ENCODE measurements at regions not wholly inside any gene's neighbourhood (a gene's known extent, or its start where the extent isn't known, plus 50 kb on each side); places are given as distances from the start of the nearest gene placed in this dataset.

- Histone ChIP-seq H2BK12ac (ENCODE audit: low read length) (no peak overlapping the region), H4K8ac (ENCODE audit: low read depth, low read length) (no peak overlapping the region), H3K4me1 (ENCODE audit: control insufficient read depth in 2 of 2, insufficient read depth in 1 of 2, low read depth in 1 of 2, low read length in 2 of 2) (no peaks in the 10 kb centered on the region), H3K9me3 (replicated peaks in 1 of 2; ENCODE audit: control insufficient read depth in 2 of 2, insufficient read depth in 1 of 2, low read depth in 1 of 2, low read length in 2 of 2) (no peaks in the 10 kb centered on the region), H2AK5ac (ENCODE audit: low read depth, low read length) (no peak overlapping the region), H3K27me3 (ENCODE audit: control insufficient read depth in 3 of 3, insufficient read depth in 3 of 3, low read depth in 1 of 3, low read length in 3 of 3) (no peaks in the 10 kb centered on the region), H2BK5ac (ENCODE audit: low read length) (no peak overlapping the region), H3K36me3 (replicated peaks in 1 of 2; ENCODE audit: control insufficient read depth in 2 of 2, insufficient read depth in 2 of 2, low read length in 2 of 2) (no peaks in the 10 kb centered on the region), H4K91ac (ENCODE audit: low read depth, low read length, poor library complexity) (no peak overlapping the region), H3K27ac (replicated peaks; ENCODE audit: low read length) (no peak overlapping the region), H2AFZ (ENCODE audit: low read length) (no peak overlapping the region), H3K18ac (ENCODE audit: low read length) (no peak overlapping the region), H3K4me3 (ENCODE audit: low read length in 2 of 2) (no peak overlapping the region), H2BK15ac (ENCODE audit: low read length) (no peak overlapping the region), H3K79me1 (ENCODE audit: low read depth, low read length) (no peaks in the 10 kb centered on the region), H3K4ac (ENCODE audit: low read length) (no peak overlapping the region), H2BK120ac (ENCODE audit: low read depth, low read length) (no peak overlapping the region), H3K14ac (ENCODE audit: low read length) (no peak overlapping the region), H3K9ac (ENCODE audit: low read depth, low read length, poor library complexity) (no peak overlapping the region), H3K23ac (ENCODE audit: low read depth, low read length, poor library complexity) (no peak overlapping the region), H3K4me2 (ENCODE audit: insufficient read depth, low read length, poor library complexity, severe bottlenecking) (no peak overlapping the region)
- no peak for DNase-seq (ENCODE audit: low spot score)
- WGBS, 2 donors (ENCODE audit: extremely low coverage in 2 of 2, insufficient read length in 2 of 2, insufficient replicate concordance in 1 of 2), result 100% methylated on average over 2 of the region's 3 CpGs; no CpG with 5 or more reads in 1 of the 2 donors
Measured at GRCh38 chr11:23192256-23192655, 332.0 kb upstream of the CCDC179 start.

- Histone ChIP-seq H3K14ac (ENCODE audit: low read length) (peak overlapping the region; percentile 38), H3K79me1 (ENCODE audit: low read depth, low read length) (no peaks in the 10 kb centered on the region), H2BK12ac (ENCODE audit: low read length) (no peak overlapping the region), H3K27me3 (ENCODE audit: control insufficient read depth in 3 of 3, insufficient read depth in 3 of 3, low read depth in 1 of 3, low read length in 3 of 3) (no peaks in the 10 kb centered on the region), H3K36me3 (replicated peaks in 1 of 2; ENCODE audit: control insufficient read depth in 2 of 2, insufficient read depth in 2 of 2, low read length in 2 of 2) (no peaks in the 10 kb centered on the region), H3K4me2 (ENCODE audit: insufficient read depth, low read length, poor library complexity, severe bottlenecking) (no peak overlapping the region), H2BK5ac (ENCODE audit: low read length) (no peak overlapping the region), H2BK120ac (ENCODE audit: low read depth, low read length) (no peak overlapping the region), H3K23ac (ENCODE audit: low read depth, low read length, poor library complexity) (peak overlapping the region; percentile 55), H3K18ac (ENCODE audit: low read length) (no peak overlapping the region), H3K9me3 (replicated peaks in 1 of 2; ENCODE audit: control insufficient read depth in 2 of 2, insufficient read depth in 1 of 2, low read depth in 1 of 2, low read length in 2 of 2) (peaks cover 0 to 3% of the 10 kb centered on the region in 2 donors), H3K4me1 (ENCODE audit: control insufficient read depth in 2 of 2, insufficient read depth in 1 of 2, low read depth in 1 of 2, low read length in 2 of 2) (no peaks in the 10 kb centered on the region), H3K4me3 (ENCODE audit: low read length in 2 of 2) (peak overlapping the region in 1 of 2 donors; percentile 48), H2BK15ac (ENCODE audit: low read length) (no peak overlapping the region), H2AFZ (ENCODE audit: low read length) (no peak overlapping the region), H4K91ac (ENCODE audit: low read depth, low read length, poor library complexity) (no peak overlapping the region), H3K4ac (ENCODE audit: low read length) (no peak overlapping the region), H3K9ac (ENCODE audit: low read depth, low read length, poor library complexity) (no peak overlapping the region), H4K8ac (ENCODE audit: low read depth, low read length) (no peak overlapping the region), H3K27ac (replicated peaks; ENCODE audit: low read length) (no peak overlapping the region), H2AK5ac (ENCODE audit: low read depth, low read length) (no peak overlapping the region)
- no CpG with 5 or more reads among the region's 3 CpGs for WGBS, 2 donors (ENCODE audit: extremely low coverage in 2 of 2, insufficient read length in 2 of 2, insufficient replicate concordance in 1 of 2)
- DNase-seq (ENCODE audit: low spot score), result no peak
Measured at GRCh38 chr11:23201936-23202522, 341.8 kb upstream of the CCDC179 start.

DNA sequence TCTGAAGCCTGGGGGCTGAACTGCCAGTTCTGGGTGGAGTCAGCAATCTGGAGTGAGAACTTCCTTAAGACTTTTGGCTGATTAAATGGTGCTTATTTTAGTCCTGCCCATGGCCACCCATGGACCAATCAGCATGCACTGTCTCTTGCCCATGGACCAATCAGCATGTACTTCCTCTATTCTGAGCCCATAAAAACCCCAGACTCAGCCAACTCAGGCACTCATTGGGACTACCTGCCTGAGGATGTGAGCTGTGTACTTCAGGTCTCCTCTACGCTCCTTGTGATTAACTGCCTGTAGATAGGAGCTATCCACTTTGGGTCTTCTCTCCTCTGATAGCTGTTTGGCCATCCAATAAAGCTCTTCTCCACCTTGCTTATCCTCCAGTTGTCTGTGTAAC, 342.3 kb upstream of the CCDC179 start:
- no peak overlapping the region for H2BK12ac ChIP-seq (ENCODE audit: low read length)
- no peaks in the 10 kb centered on the region for H3K79me1 ChIP-seq (ENCODE audit: low read depth, low read length)
- H4K8ac ChIP-seq (ENCODE audit: low read depth, low read length), result no peak overlapping the region
- no peak overlapping the region for H2AFZ ChIP-seq (ENCODE audit: low read length)
- H3K14ac ChIP-seq (ENCODE audit: low read length), result no peak overlapping the region
- H2BK5ac ChIP-seq (ENCODE audit: low read length), result no peak overlapping the region
- no peak overlapping the region for H3K4me3 ChIP-seq (ENCODE audit: low read length in 2 of 2)
- H2BK15ac ChIP-seq (ENCODE audit: low read length), result no peak overlapping the region
- no peaks in the 10 kb centered on the region for H3K4me1 ChIP-seq (ENCODE audit: control insufficient read depth in 2 of 2, insufficient read depth in 1 of 2, low read depth in 1 of 2, low read length in 2 of 2)
- no peak overlapping the region for H3K9ac ChIP-seq (ENCODE audit: low read depth, low read length, poor library complexity)
- H3K4ac ChIP-seq (ENCODE audit: low read length), result no peak overlapping the region
- H3K23ac ChIP-seq (ENCODE audit: low read depth, low read length, poor library complexity), result no peak overlapping the region
- no peak overlapping the region for H3K4me2 ChIP-seq (ENCODE audit: insufficient read depth, low read length, poor library complexity, severe bottlenecking)
- H3K36me3 ChIP-seq (replicated peaks in 1 of 2; ENCODE audit: control insufficient read depth in 2 of 2, insufficient read depth in 2 of 2, low read length in 2 of 2), result no peaks in the 10 kb centered on the region
- no peak overlapping the region for H3K18ac ChIP-seq (ENCODE audit: low read length)
- H4K91ac ChIP-seq (ENCODE audit: low read depth, low read length, poor library complexity), result no peak overlapping the region
- WGBS, 2 donors (ENCODE audit: extremely low coverage in 2 of 2, insufficient read length in 2 of 2, insufficient replicate concordance in 1 of 2), result no CpG with 5 or more reads among the region's 1 CpG
- H2BK120ac ChIP-seq (ENCODE audit: low read depth, low read length), result no peak overlapping the region
- no peak overlapping the region for H3K27ac ChIP-seq (replicated peaks; ENCODE audit: low read length)
- no peak overlapping the region for H2AK5ac ChIP-seq (ENCODE audit: low read depth, low read length)
- H3K9me3 ChIP-seq (replicated peaks in 1 of 2; ENCODE audit: control insufficient read depth in 2 of 2, insufficient read depth in 1 of 2, low read depth in 1 of 2, low read length in 2 of 2), result peaks cover 0 to 3% of the 10 kb centered on the region in 2 donors
- no peak for DNase-seq (ENCODE audit: low spot score)
- no peaks in the 10 kb centered on the region for H3K27me3 ChIP-seq (ENCODE audit: control insufficient read depth in 3 of 3, insufficient read depth in 3 of 3, low read depth in 1 of 3, low read length in 3 of 3)

GRCh38 chr11:23205156-23205871, 345.0 kb upstream of the CCDC179 start:
- Histone ChIP-seq H3K27me3 (ENCODE audit: control insufficient read depth in 3 of 3, insufficient read depth in 3 of 3, low read depth in 1 of 3, low read length in 3 of 3) (no peaks in the 10 kb centered on the region), H3K4me3 (ENCODE audit: low read length in 2 of 2) (no peak overlapping the region), H3K9ac (ENCODE audit: low read depth, low read length, poor library complexity) (no peak overlapping the region), H4K91ac (ENCODE audit: low read depth, low read length, poor library complexity) (no peak overlapping the region), H3K27ac (replicated peaks; ENCODE audit: low read length) (no peak overlapping the region), H2AFZ (ENCODE audit: low read length) (no peak overlapping the region), H2BK120ac (ENCODE audit: low read depth, low read length) (no peak overlapping the region), H3K18ac (ENCODE audit: low read length) (no peak overlapping the region), H2BK5ac (ENCODE audit: low read length) (no peak overlapping the region), H3K14ac (ENCODE audit: low read length) (no peak overlapping the region), H3K23ac (ENCODE audit: low read depth, low read length, poor library complexity) (no peak overlapping the region), H3K4me1 (ENCODE audit: control insufficient read depth in 2 of 2, insufficient read depth in 1 of 2, low read depth in 1 of 2, low read length in 2 of 2) (no peaks in the 10 kb centered on the region), H3K79me1 (ENCODE audit: low read depth, low read length) (no peaks in the 10 kb centered on the region), H4K8ac (ENCODE audit: low read depth, low read length) (no peak overlapping the region), H3K36me3 (replicated peaks in 1 of 2; ENCODE audit: control insufficient read depth in 2 of 2, insufficient read depth in 2 of 2, low read length in 2 of 2) (no peaks in the 10 kb centered on the region), H2BK12ac (ENCODE audit: low read length) (no peak overlapping the region), H3K9me3 (replicated peaks in 1 of 2; ENCODE audit: control insufficient read depth in 2 of 2, insufficient read depth in 1 of 2, low read depth in 1 of 2, low read length in 2 of 2) (peaks cover 0 to 3% of the 10 kb centered on the region in 2 donors), H2BK15ac (ENCODE audit: low read length) (no peak overlapping the region), H2AK5ac (ENCODE audit: low read depth, low read length) (no peak overlapping the region), H3K4ac (ENCODE audit: low read length) (no peak overlapping the region), H3K4me2 (ENCODE audit: insufficient read depth, low read length, poor library complexity, severe bottlenecking) (no peak overlapping the region)
- no peak for DNase-seq (ENCODE audit: low spot score)
